Right lobe of liver (tissue), 6 donors: ENCODE measurements at regions not wholly inside any gene's neighbourhood (a gene's known extent, or its start where the extent isn't known, plus 50 kb on each side); places are given as distances from the start of the nearest gene placed in this dataset.

Experiments
- ATAC-seq, 4 donors: fragments of 200-7000 bp; cut with Tn5 transposase; one replicate each; pipeline ENCODE4 v1.9.1; 2020; ENCODE audit warnings: mild to moderate bottlenecking in 4 of 4, moderate library complexity in 4 of 4
- DNase-seq, 3 donors: peaks; one replicate each; pipeline ENCODE4 v3.0.0-alpha.2; 2020
- H3K27ac ChIP-seq, 3 donors: fragments of 200-600 bp; one replicate each; pipeline ENCODE4 v1.8.0; 2022
- H3K27me3 ChIP-seq, 2 donors: fragments of 200-600 bp; one replicate each; pipeline ENCODE4 v1.8.0; 2022
- H3K36me3 ChIP-seq, 4 donors: fragments of 200-600 bp; sonication (generic) in 1 of 4; one replicate each; pipeline versions ENCODE4 v1.5.1 to v1.8.0; 2017 to 2022; ENCODE audit warnings: control low read depth in 1 of 4
- H3K4me1 ChIP-seq, 4 donors: fragments of 200-600 bp; sonication (generic) in 1 of 4; one replicate each; pipeline versions ENCODE4 v1.5.1 to v1.8.0; 2017 to 2022; ENCODE audit warnings: control low read depth in 1 of 4
- H3K4me3 ChIP-seq, 3 donors: fragments of 200-600 bp; one replicate each; pipeline ENCODE4 v1.8.0; 2022
- H3K9me3 ChIP-seq, 4 donors: fragments of 200-600 bp; sonication (generic) in 1 of 4; one replicate each; pipeline versions ENCODE4 v1.5.1 to v1.8.0; 2017 to 2022; ENCODE audit warnings: control low read depth in 1 of 4
- POLR2A ChIP-seq: fragments of 450-650 bp; IDR thresholded peaks from one replicate; pipeline ENCODE4 v1.6.1; 2017; ENCODE audit warnings: antibody characterized with exemption, mild to moderate bottlenecking
- WGBS: methylation state at CpG from one replicate; pipeline ENCODE4 v1.1.6; 2018; ENCODE audit warnings: low coverage, low lambda C conversion rate; ENCODE audit not compliant: insufficient coverage; ENCODE audit errors: missing lambda C conversion rate; 5-methylcytosine and 5-hydroxymethylcytosine counted together
- intact Hi-C, 2 donors: fragments of 100-400 bp; cut with DNase I; formaldehyde crosslinking; loops; one replicate each; pipeline versions ENCODE4 v1.11.2 to v1.14.1; 2022
- TF ChIP-seq, protein P1 (sequence below), 4 donors: fragments of 200-600 bp in 3 of 4; fragments of 450-650 bp in 1 of 4; IDR thresholded peaks; one replicate each; pipeline versions ENCODE4 v1.5.1 to v1.8.0; 2016 to 2022; ENCODE audit warnings: antibody characterized with exemption in 4 of 4, mild to moderate bottlenecking in 2 of 4
- donor health status: DM: no; HTN: yes; CAD: no.
- donor health status: DM: no; HTN: no; CAD: no.
- donor health status: DM: no; HTN: no; CAD: no.
- donor health status: DM: no; HTN: yes; CAD: no.
- donor health status: DM: no; HTN: yes; CAD: no.

DNA sequence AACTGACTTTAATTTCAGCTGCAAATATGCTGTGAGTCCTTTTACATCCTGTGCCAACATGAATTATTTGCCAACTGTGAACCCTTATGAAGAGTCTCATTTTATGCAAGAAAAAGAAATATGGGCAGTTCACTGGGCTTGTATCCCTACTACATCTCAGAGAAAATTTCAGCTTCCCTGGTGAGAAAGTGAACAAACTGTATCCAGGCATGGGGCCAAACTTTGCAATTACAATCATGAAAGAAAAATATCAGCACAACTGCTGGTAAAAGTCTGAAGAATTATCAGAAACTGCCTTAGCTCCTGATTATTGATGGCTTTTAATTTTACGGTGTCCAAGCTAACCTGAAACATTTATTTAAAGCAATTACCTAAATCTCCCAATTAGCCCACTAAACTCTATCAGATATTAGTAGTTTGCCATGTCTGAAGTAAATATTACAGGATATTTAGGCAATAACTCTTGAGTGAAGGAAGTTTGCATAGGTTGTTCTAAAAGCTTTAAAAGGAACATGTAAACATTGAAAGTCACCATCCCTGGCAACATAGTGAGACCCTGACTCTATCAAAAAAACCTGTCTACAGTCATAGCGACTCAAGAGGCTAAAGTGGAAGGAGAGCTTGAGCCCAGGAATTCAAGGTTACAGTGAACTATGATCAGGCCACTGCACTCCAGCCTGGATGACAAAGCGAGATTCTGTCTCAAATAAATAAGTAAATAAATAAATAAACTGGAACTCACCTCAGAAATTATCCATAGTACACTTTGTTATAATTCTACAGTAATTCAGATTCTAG is 83.9 kb upstream of the HCN1 start:
- Histone ChIP-seq H3K9me3 (no peaks in the 10 kb centered on the region), H3K27me3 (no peaks in the 10 kb centered on the region), H3K36me3 (no peaks in the 10 kb centered on the region), H3K4me3 (no peak overlapping the region), H3K27ac (no peak overlapping the region), H3K4me1 (no peaks in the 10 kb centered on the region)
- no peak for TF ChIP-seq POLR2A
- TF ChIP-seq, protein P1, sequence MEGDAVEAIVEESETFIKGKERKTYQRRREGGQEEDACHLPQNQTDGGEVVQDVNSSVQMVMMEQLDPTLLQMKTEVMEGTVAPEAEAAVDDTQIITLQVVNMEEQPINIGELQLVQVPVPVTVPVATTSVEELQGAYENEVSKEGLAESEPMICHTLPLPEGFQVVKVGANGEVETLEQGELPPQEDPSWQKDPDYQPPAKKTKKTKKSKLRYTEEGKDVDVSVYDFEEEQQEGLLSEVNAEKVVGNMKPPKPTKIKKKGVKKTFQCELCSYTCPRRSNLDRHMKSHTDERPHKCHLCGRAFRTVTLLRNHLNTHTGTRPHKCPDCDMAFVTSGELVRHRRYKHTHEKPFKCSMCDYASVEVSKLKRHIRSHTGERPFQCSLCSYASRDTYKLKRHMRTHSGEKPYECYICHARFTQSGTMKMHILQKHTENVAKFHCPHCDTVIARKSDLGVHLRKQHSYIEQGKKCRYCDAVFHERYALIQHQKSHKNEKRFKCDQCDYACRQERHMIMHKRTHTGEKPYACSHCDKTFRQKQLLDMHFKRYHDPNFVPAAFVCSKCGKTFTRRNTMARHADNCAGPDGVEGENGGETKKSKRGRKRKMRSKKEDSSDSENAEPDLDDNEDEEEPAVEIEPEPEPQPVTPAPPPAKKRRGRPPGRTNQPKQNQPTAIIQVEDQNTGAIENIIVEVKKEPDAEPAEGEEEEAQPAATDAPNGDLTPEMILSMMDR (IDR thresholded peaks at IDR 0.05): no peak
- intact Hi-C loops: no loop called here
- WGBS: 24% methylated on average over 3 of the region's 3 CpGs
- ATAC-seq: no peak
- DNase-seq: no peak

DNA sequence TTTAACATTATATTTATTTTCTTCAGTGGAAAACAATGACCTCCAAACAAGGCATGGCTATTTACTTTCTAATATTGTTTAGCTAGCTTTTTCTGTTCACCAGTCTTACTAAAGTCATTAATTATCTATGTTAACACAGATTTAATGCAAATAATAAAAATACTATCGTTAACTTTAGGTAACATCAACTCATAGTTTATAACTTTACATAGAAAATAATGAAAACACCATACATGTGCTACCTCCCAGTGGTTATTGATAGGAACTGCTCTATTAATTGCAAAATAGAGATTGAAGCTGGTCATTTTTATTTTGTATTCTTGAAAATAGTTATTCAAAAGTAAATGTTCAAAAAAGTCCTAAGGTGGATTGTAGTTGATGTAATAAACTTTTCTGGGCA is 78.3 kb upstream of the HCN1 start:
- TF ChIP-seq POLR2A: no peak
- TF ChIP-seq, protein P1 (IDR thresholded peaks at IDR 0.05): peak; percentile 10 to 40 (median 28)
- no peaks in the 10 kb centered on the region for H3K9me3 ChIP-seq
- intact Hi-C loops: no loop called here
- no peaks in the 10 kb centered on the region for H3K27me3 ChIP-seq
- no peak overlapping the region for H3K27ac ChIP-seq
- no peak for DNase-seq
- H3K4me3 ChIP-seq: no peak overlapping the region
- WGBS: 30% methylated on average over 1 of the region's 1 CpG
- H3K4me1 ChIP-seq: no peaks in the 10 kb centered on the region
- no peak for ATAC-seq
- no peaks in the 10 kb centered on the region for H3K36me3 ChIP-seq

DNA sequence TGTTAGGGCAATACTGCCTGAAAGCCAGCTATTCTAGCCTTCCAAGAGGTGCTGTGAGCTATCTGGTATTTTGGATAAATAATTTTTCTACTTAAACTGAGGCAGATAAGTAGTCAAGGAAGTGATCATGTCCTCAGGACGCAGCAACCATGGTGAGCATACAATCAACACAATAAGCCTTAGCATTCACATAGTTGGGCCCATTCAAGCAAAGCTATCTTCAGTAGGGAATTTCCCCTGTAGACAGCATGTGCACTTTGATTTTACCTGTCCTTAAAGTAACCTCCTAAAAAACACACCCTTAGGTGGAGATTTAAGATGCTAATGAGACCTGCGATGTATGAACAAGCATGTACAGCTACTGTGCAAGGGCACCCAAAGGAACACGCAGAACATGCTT is 76.2 kb upstream of the HCN1 start:
- Histone ChIP-seq H3K27ac (no peak overlapping the region), H3K27me3 (no peaks in the 10 kb centered on the region), H3K4me1 (no peaks in the 10 kb centered on the region), H3K36me3 (no peaks in the 10 kb centered on the region), H3K9me3 (no peaks in the 10 kb centered on the region), H3K4me3 (no peak overlapping the region)
- ATAC-seq: no peak
- 36% methylated on average over 3 of the region's 3 CpGs for WGBS
- TF ChIP-seq POLR2A: no peak
- TF ChIP-seq, protein P1 (IDR thresholded peaks at IDR 0.05): no peak
- no peak for DNase-seq
- intact Hi-C loops: no loop called here

DNA sequence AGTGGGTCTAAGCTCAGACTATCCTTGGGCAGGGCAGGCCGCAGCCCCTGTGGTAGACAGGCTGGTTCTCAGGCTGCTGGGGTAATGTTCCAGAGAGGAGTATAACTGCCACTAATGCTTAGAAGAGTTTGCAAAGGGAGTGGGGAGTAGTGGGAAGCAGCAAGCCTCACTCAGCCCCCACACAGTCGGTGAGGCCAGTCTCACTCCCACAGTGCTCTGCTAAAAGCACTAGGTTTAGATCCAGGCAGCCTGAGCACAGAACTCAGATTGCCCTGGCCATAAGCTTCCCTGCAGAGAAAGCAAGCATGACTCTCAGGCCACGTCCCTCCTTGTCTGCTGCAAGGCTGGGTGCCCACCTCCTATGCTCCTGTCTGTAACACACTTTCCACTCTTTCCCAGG is 69.4 kb upstream of the HCN1 start:
- 80% methylated on average over 1 of the region's 3 CpGs for WGBS

More for the DNA sequence above, 69.4 kb upstream of the HCN1 start:
- ATAC-seq: no peak
- Histone ChIP-seq H3K4me1 (no peaks in the 10 kb centered on the region), H3K27me3 (no peaks in the 10 kb centered on the region), H3K9me3 (no peaks in the 10 kb centered on the region), H3K4me3 (no peak overlapping the region), H3K36me3 (no peaks in the 10 kb centered on the region), H3K27ac (no peak overlapping the region)
- DNase-seq: no peak
- TF ChIP-seq POLR2A: no peak
- TF ChIP-seq, protein P1 (IDR thresholded peaks at IDR 0.05): no peak
- intact Hi-C loops: no loop called here
